ENCODE measurements at regions not wholly inside any gene's neighbourhood (a gene's known extent, or its start where the extent isn't known, plus 50 kb on each side); places are given as distances from the start of the nearest gene placed in this dataset.
"Not testable (repeated sequence)": the region's sequence is repeated elsewhere in the genome, so short reads cannot be mapped to it uniquely, and the experiment has no call there.

DNA sequence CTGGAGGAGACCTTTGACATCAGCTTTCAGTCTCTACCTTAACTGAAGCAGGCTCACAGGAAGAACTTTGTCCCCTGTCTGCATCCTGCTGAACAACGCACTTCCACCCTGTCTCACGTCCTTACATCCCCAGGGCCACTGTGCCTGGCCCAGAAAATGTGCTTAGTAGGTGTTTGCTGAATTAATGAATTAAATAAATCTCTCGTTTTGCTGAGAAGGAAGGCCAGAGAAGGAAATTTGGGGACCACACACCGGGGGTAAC lies 54.3 kb upstream of the CREB3L1 start:
- Histone ChIP-seq H3K4me3 (ENCODE audit: low read depth in 1 of 2, low read length in 2 of 2) (no peak overlapping the region), H3K4me1 (ENCODE audit: control insufficient read depth in 1 of 2, insufficient read depth in 2 of 2, low read length in 2 of 2) (peaks cover 10 to 12% of the 10 kb centered on the region in 2 donors), H3K27me3 (ENCODE audit: control insufficient read depth in 1 of 2, insufficient read depth in 2 of 2, low read length in 2 of 2) (no peaks in the 10 kb centered on the region), H3K36me3 (ENCODE audit: control insufficient read depth in 1 of 2, insufficient read depth in 2 of 2, low read length in 2 of 2) (no peaks in the 10 kb centered on the region), H3K27ac (ENCODE audit: low read depth, low read length) (no peak overlapping the region), H3K9ac (ENCODE audit: low read depth in 1 of 2, low read length in 2 of 2) (no peak overlapping the region), H3K9me3 (ENCODE audit: control insufficient read depth in 1 of 2, low read length in 2 of 2) (no peaks in the 10 kb centered on the region)

DNA sequence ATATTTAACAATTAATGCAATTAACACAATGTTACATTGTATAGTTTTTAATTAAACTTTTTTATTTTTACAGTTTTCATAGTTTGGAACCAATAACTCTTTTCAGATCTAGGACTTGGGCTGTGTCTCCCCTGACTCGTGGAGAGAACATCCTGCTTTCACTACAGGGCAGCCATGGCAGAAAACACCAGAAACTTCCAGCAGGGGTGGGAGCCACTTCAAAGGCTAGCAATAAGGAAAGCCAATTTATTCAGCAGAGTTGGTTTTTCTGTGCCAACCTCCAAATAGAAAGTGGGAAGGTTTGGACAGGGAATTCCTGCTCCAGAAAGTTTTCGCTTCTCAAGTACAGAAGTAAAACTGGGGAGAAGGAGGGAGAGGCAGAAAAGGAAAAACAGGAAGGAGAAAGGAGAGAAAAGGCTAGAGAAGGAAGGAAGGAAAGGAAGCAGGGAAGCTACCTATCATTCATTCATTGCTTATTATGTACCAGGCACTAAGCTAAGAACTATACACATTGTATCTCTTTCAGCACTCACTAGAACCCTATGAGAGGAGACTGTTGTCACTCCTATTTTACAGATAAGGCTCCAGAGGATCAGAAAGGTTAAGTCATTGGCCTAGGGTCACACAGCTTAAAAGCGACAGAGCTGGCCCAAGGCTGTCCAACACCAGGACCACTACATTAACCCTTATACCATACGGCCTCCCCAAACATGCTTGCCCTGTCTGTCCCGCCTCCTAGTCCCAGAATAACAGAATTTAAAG lies 54.8 kb upstream of the CREB3L1 start:
- no peaks in the 10 kb centered on the region for H3K36me3 ChIP-seq (ENCODE audit: control insufficient read depth in 1 of 2, insufficient read depth in 2 of 2, low read length in 2 of 2)
- no peaks in the 10 kb centered on the region for H3K27me3 ChIP-seq (ENCODE audit: control insufficient read depth in 1 of 2, insufficient read depth in 2 of 2, low read length in 2 of 2)
- H3K9ac ChIP-seq (ENCODE audit: low read depth in 1 of 2, low read length in 2 of 2) = no peak overlapping the region
- peaks cover 10 to 12% of the 10 kb centered on the region in 2 donors for H3K4me1 ChIP-seq (ENCODE audit: control insufficient read depth in 1 of 2, insufficient read depth in 2 of 2, low read length in 2 of 2)
- no peaks in the 10 kb centered on the region for H3K9me3 ChIP-seq (ENCODE audit: control insufficient read depth in 1 of 2, low read length in 2 of 2)
- no peak overlapping the region for H3K27ac ChIP-seq (ENCODE audit: low read depth, low read length)
- no peak overlapping the region for H3K4me3 ChIP-seq (ENCODE audit: low read depth in 1 of 2, low read length in 2 of 2)

DNA sequence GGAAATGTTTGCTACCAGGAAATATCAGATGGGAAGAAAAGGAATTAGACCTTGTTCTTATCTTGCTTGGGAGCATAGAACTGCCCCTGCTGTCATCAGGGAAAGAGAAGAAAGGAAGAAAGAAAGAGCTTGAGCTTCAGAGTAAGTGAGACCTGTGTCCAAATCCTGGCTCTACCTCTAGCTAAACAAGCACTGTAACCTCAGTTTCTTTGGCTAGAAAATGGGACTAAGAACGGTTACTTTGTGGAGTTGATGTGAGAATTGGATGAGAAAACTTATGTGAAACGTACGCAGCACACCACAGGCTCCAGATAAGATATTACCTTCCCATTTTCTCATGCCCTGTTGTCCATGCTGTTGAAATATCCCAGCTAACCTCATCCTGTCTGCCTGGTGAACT lies 57.1 kb upstream of the CREB3L1 start:
- Histone ChIP-seq H3K9ac (ENCODE audit: low read depth in 1 of 2, low read length in 2 of 2) (no peak overlapping the region), H3K36me3 (ENCODE audit: control insufficient read depth in 1 of 2, insufficient read depth in 2 of 2, low read length in 2 of 2) (no peaks in the 10 kb centered on the region), H3K9me3 (ENCODE audit: control insufficient read depth in 1 of 2, low read length in 2 of 2) (no peaks in the 10 kb centered on the region), H3K27me3 (ENCODE audit: control insufficient read depth in 1 of 2, insufficient read depth in 2 of 2, low read length in 2 of 2) (no peaks in the 10 kb centered on the region), H3K4me1 (ENCODE audit: control insufficient read depth in 1 of 2, insufficient read depth in 2 of 2, low read length in 2 of 2) (peaks cover 12 to 15% of the 10 kb centered on the region in 2 donors), H3K4me3 (ENCODE audit: low read depth in 1 of 2, low read length in 2 of 2) (no peak overlapping the region), H3K27ac (ENCODE audit: low read depth, low read length) (no peak overlapping the region)

DNA sequence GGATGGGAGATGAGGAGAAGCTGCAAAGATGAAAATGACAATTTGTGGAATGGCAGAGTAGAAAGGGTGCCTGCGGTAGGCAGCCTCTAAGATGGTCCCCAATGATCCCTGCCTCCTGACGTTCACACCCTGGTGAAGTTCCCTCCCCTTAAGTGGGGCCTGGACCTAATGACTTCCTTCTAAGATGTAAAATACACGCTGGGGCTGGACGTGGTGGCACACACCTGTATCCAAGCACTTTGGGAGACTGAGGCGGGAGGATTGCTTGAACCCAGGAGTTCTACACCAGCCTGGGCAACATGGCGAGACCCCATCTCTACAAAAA lies 60.7 kb upstream of the CREB3L1 start:
- Histone ChIP-seq H3K9me3 (ENCODE audit: control insufficient read depth in 1 of 2, low read length in 2 of 2) (no peaks in the 10 kb centered on the region), H3K36me3 (ENCODE audit: control insufficient read depth in 1 of 2, insufficient read depth in 2 of 2, low read length in 2 of 2) (no peaks in the 10 kb centered on the region), H3K27ac (ENCODE audit: low read depth, low read length) (no peak overlapping the region), H3K27me3 (ENCODE audit: control insufficient read depth in 1 of 2, insufficient read depth in 2 of 2, low read length in 2 of 2) (no peaks in the 10 kb centered on the region), H3K4me1 (ENCODE audit: control insufficient read depth in 1 of 2, insufficient read depth in 2 of 2, low read length in 2 of 2) (peaks cover 0 to 5% of the 10 kb centered on the region in 2 donors), H3K4me3 (ENCODE audit: low read depth in 1 of 2, low read length in 2 of 2) (peak overlapping the region; percentile 28 to 53), H3K9ac (ENCODE audit: low read depth in 1 of 2, low read length in 2 of 2) (peak overlapping the region in 1 of 2 donors; percentile 40)

DNA sequence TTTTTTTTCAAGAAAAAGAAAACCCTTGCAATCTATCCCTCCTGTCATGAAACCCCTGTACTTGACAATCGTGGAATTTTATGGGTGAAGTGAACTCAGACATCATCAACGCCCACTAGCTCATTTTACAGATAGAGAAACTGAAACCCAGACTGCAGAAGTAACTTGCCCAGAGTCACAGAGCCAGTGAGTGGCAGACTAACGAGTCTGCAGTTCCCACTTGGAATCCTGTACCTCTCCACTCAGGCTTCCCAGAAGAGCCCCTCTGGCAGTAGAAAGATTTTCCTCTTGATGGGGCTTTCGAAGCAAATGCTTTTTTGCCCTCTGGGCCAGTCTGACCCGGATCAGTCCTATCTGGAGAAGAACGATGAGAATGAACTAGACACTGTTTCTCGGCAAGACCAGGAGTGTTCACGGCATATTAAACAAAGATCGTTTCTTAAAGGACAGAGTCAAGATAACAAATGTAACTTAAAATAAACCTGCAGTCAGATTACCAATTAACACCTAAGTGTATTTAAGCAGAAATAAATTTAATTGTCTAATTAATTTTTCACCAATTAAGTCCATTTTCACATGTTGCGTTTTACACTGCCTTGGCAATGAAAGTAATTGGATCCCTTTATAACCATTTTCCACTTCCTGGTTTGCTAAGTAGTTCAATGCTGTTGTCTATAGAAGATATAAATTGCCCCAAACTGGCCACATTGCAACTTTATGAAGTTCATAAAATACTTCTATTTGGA lies 61.3 kb upstream of the CREB3L1 start:
- peak overlapping the region; percentile 28 to 53 for H3K4me3 ChIP-seq (ENCODE audit: low read depth in 1 of 2, low read length in 2 of 2)
- H3K9me3 ChIP-seq (ENCODE audit: control insufficient read depth in 1 of 2, low read length in 2 of 2) = no peaks in the 10 kb centered on the region
- no peak overlapping the region for H3K27ac ChIP-seq (ENCODE audit: low read depth, low read length)
- H3K27me3 ChIP-seq (ENCODE audit: control insufficient read depth in 1 of 2, insufficient read depth in 2 of 2, low read length in 2 of 2) = no peaks in the 10 kb centered on the region
- peaks cover 0 to 5% of the 10 kb centered on the region in 2 donors for H3K4me1 ChIP-seq (ENCODE audit: control insufficient read depth in 1 of 2, insufficient read depth in 2 of 2, low read length in 2 of 2)
- H3K9ac ChIP-seq (ENCODE audit: low read depth in 1 of 2, low read length in 2 of 2) = peak overlapping the region; percentile 4 to 40
- H3K36me3 ChIP-seq (ENCODE audit: control insufficient read depth in 1 of 2, insufficient read depth in 2 of 2, low read length in 2 of 2) = no peaks in the 10 kb centered on the region

DNA sequence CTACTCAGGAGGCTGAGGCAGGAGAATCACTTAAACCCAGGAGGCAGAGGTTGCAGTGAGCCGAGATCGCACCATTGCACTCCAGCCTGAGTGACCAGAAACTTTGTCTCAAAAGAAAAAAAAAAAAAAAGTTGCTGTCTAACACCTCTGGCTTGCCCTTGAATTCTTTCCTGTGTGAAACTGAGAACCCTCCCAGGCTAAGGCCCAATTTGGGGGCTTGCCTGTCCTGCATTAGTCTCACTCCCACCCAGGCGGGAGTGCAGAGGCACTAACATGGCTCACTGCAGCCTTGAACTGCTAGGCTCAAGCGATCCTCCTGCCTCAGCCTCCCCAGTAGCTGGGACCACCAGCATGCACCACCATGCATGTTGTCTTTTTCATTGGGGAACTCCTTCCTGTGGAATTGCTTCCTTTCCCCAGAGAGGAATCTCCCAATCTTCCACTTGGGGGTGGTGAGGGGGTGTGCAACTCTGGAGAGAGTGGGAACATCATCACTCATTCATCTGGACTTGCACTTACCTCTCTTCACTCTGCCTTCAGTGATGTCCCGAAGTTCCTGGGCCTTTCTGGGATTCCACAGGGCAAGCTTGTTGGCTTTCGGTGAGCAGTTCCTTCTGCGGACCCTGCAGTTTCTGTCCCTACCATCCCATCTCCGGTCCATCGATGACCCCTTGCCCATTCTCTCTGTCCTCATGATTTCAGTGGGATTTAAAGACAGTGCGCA lies 62.1 kb upstream of the CREB3L1 start:
- no peak overlapping the region for H3K4me3 ChIP-seq (ENCODE audit: low read depth in 1 of 2, low read length in 2 of 2)
- peaks cover 0 to 5% of the 10 kb centered on the region in 2 donors for H3K4me1 ChIP-seq (ENCODE audit: control insufficient read depth in 1 of 2, insufficient read depth in 2 of 2, low read length in 2 of 2)
- H3K27me3 ChIP-seq (ENCODE audit: control insufficient read depth in 1 of 2, insufficient read depth in 2 of 2, low read length in 2 of 2) = no peaks in the 10 kb centered on the region
- H3K27ac ChIP-seq (ENCODE audit: low read depth, low read length) = no peak overlapping the region
- no peak overlapping the region for H3K9ac ChIP-seq (ENCODE audit: low read depth in 1 of 2, low read length in 2 of 2)
- no peaks in the 10 kb centered on the region for H3K9me3 ChIP-seq (ENCODE audit: control insufficient read depth in 1 of 2, low read length in 2 of 2)
- H3K36me3 ChIP-seq (ENCODE audit: control insufficient read depth in 1 of 2, insufficient read depth in 2 of 2, low read length in 2 of 2) = no peaks in the 10 kb centered on the region

DNA sequence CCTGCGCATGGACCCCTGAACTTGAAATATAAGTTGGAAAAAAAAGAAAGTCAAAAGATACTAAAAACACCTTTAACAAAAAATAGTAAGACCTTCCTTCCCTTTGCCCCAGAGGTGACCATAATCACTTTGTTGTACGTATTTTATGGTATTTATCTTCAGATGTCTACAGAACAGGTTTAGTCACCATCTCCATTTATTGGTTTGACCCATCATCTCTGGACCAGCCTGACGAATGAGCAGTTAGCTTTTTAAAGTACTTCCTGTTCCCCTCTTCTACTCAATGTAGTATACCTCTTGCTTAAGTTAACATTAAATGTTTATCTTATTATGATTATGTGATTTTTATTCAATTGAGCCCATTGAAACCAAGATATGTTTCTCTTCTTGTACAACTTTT lies 64.7 kb upstream of the CREB3L1 start:
- Histone ChIP-seq H3K9me3 (ENCODE audit: control insufficient read depth in 1 of 2, low read length in 2 of 2) (no peaks in the 10 kb centered on the region), H3K4me1 (ENCODE audit: control insufficient read depth in 1 of 2, insufficient read depth in 2 of 2, low read length in 2 of 2) (peaks cover 0 to 5% of the 10 kb centered on the region in 2 donors), H3K36me3 (ENCODE audit: control insufficient read depth in 1 of 2, insufficient read depth in 2 of 2, low read length in 2 of 2) (no peaks in the 10 kb centered on the region), H3K27ac (ENCODE audit: low read depth, low read length) (no peak overlapping the region), H3K4me3 (ENCODE audit: low read depth in 1 of 2, low read length in 2 of 2) (no peak overlapping the region), H3K27me3 (ENCODE audit: control insufficient read depth in 1 of 2, insufficient read depth in 2 of 2, low read length in 2 of 2) (no peaks in the 10 kb centered on the region), H3K9ac (ENCODE audit: low read depth in 1 of 2, low read length in 2 of 2) (no peak overlapping the region)

DNA sequence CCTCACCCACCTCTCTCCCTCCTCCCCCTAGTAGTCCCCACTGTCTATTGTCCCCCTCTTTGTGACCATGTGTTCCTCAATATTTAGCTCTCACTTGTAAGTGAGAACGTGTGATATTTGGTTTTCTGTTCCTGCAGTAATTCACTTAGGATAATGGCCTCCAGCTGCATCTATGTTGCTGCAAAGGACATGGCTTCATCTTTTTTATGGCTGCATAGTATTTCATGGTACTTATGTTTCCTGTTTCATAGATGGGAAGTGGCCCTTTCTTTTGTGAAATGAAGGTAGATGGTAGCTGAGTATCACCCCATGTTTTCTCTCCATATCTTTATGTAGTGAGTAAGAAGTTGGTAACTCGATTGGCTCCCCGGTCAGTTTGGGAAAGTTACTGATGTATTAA lies 66.6 kb upstream of the CREB3L1 start:
- H3K36me3 ChIP-seq (ENCODE audit: control insufficient read depth in 1 of 2, insufficient read depth in 2 of 2, low read length in 2 of 2) = no peaks in the 10 kb centered on the region
- no peaks in the 10 kb centered on the region for H3K9me3 ChIP-seq (ENCODE audit: control insufficient read depth in 1 of 2, low read length in 2 of 2)
- no peaks in the 10 kb centered on the region for H3K27me3 ChIP-seq (ENCODE audit: control insufficient read depth in 1 of 2, insufficient read depth in 2 of 2, low read length in 2 of 2)
- H3K4me3 ChIP-seq (ENCODE audit: low read depth in 1 of 2, low read length in 2 of 2) = no peak overlapping the region
- no peak overlapping the region for H3K27ac ChIP-seq (ENCODE audit: low read depth, low read length)
- H3K4me1 ChIP-seq (ENCODE audit: control insufficient read depth in 1 of 2, insufficient read depth in 2 of 2, low read length in 2 of 2) = no peaks in the 10 kb centered on the region
- no peak overlapping the region for H3K9ac ChIP-seq (ENCODE audit: low read depth in 1 of 2, low read length in 2 of 2)

DNA sequence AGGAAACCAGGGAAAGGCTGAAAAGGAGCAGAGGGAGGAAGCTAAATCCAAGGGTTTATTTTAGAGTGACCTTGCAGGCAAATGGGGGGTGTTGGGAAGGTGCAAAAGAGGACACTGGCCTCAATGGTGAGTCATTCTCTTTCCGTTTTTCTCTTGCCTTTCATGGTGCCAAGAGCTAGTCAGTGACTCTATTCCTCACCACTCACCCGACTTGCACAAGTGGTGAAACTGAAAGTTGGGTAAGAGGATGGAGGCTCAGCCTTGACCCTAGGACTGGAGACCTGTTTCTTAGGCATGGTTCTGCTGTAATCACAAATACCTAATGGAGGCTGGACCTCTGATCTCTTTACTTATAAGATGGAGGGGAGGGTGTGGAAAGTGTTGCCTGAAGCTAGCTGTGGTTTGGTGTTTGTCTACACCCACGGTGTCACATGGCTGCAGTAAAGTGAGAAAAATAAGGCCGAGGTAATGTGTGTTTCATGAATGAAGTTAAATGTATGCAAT lies 67.3 kb upstream of the CREB3L1 start:
- no peaks in the 10 kb centered on the region for H3K36me3 ChIP-seq (ENCODE audit: control insufficient read depth in 1 of 2, insufficient read depth in 2 of 2, low read length in 2 of 2)
- no peaks in the 10 kb centered on the region for H3K27me3 ChIP-seq (ENCODE audit: control insufficient read depth in 1 of 2, insufficient read depth in 2 of 2, low read length in 2 of 2)
- H3K4me3 ChIP-seq (ENCODE audit: low read depth in 1 of 2, low read length in 2 of 2) = no peak overlapping the region
- H3K4me1 ChIP-seq (ENCODE audit: control insufficient read depth in 1 of 2, insufficient read depth in 2 of 2, low read length in 2 of 2) = no peaks in the 10 kb centered on the region
- no peak overlapping the region for H3K27ac ChIP-seq (ENCODE audit: low read depth, low read length)
- H3K9ac ChIP-seq (ENCODE audit: low read depth in 1 of 2, low read length in 2 of 2) = no peak overlapping the region
- H3K9me3 ChIP-seq (ENCODE audit: control insufficient read depth in 1 of 2, low read length in 2 of 2) = no peaks in the 10 kb centered on the region

DNA sequence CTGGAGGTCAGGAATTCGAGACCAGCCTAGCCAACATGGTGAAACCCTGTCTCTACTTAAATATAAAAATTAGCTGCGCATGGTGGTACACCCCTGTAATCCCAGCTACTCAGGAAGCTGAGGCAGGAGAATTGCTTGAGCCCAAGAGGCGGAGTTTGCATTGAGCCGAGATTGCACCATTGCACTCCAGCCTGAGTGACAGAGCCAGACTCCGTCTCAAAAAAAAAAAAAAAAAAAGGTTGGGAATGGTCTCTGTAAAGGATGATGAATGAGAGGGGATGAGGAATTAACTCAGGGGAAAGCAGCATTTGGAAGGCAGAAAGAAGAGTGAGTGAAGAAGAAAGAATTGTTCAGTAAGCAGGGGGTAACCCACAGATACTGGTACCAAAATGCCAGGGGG lies 67.8 kb upstream of the CREB3L1 start:
- H3K4me3 ChIP-seq (ENCODE audit: low read depth in 1 of 2, low read length in 2 of 2) = not testable (repeated sequence)

More for the DNA sequence above, 67.8 kb upstream of the CREB3L1 start:
- not testable (repeated sequence) for H3K27me3 ChIP-seq (ENCODE audit: control insufficient read depth in 1 of 2, insufficient read depth in 2 of 2, low read length in 2 of 2); H3K9me3 ChIP-seq (ENCODE audit: control insufficient read depth in 1 of 2, low read length in 2 of 2); H3K9ac ChIP-seq (ENCODE audit: low read depth in 1 of 2, low read length in 2 of 2); H3K4me1 ChIP-seq (ENCODE audit: control insufficient read depth in 1 of 2, insufficient read depth in 2 of 2, low read length in 2 of 2); H3K27ac ChIP-seq (ENCODE audit: low read depth, low read length); H3K36me3 ChIP-seq (ENCODE audit: control insufficient read depth in 1 of 2, insufficient read depth in 2 of 2, low read length in 2 of 2)
